Stimulated activated naive CD8-positive, alpha-beta T cell treated with anti-CD3 and anti-CD28 coated beads, Interleukin-15, amount 100 ng/mL, for 72 hours (primary cell): ENCODE measurements at regions not wholly inside any gene's neighbourhood (a gene's known extent, or its start where the extent isn't known, plus 50 kb on each side); places are given as distances from the start of the nearest gene placed in this dataset.
"Not testable (repeated sequence)": the region's sequence is repeated elsewhere in the genome, so short reads cannot be mapped to it uniquely, and the experiment has no call there.

Experiments
- ATAC-seq: fragments of 150-1000 bp; cut with Tn5 transposase; 2 replicates; pipeline ENCODE4 v1.10.0; 2021; ENCODE audit warnings: mild to moderate bottlenecking, moderate library complexity
- DNase-seq, 2 donors: peaks; one replicate each; pipeline ENCODE4 v3.0.0; 2021 to 2022
- H3K27ac Mint-ChIP-seq, 2 donors: one replicate each; pipeline ENCODE4 v1.8.0; 2022; ENCODE audit warnings: mild to moderate bottlenecking in 2 of 2, mixed read lengths in 2 of 2, moderate library complexity in 2 of 2
- H3K27me3 Mint-ChIP-seq: one replicate; pipeline ENCODE4 v1.8.0; 2022; ENCODE audit warnings: mixed read lengths
- H3K4me1 Mint-ChIP-seq: one replicate; pipeline ENCODE4 v1.8.0; 2022; ENCODE audit warnings: mild to moderate bottlenecking, mixed read lengths
- H3K4me3 Mint-ChIP-seq, 2 donors: one replicate each; pipeline ENCODE4 v1.8.0; 2022; ENCODE audit warnings: mild to moderate bottlenecking in 2 of 2, mixed read lengths in 2 of 2, moderate library complexity in 1 of 2
- H3K9me3 Mint-ChIP-seq, 2 donors: one replicate each; pipeline ENCODE4 v1.8.0; 2022; ENCODE audit warnings: mixed read lengths in 2 of 2

GRCh38 chr20:54343634-54344033, 131.8 kb upstream of the DOK5 start:
- H3K27ac Mint-ChIP-seq = no peak overlapping the region
- ATAC-seq = no peak
- H3K4me3 Mint-ChIP-seq = no peak overlapping the region
- peaks cover 25% of the 10 kb centered on the region for H3K27me3 Mint-ChIP-seq
- peaks cover 0 to 2% of the 10 kb centered on the region in 2 donors for H3K9me3 Mint-ChIP-seq
- H3K4me1 Mint-ChIP-seq = peaks cover 10% of the 10 kb centered on the region
- no peak for DNase-seq

GRCh38 chr20:54344832-54345231, 130.6 kb upstream of the DOK5 start:
- peaks cover 10% of the 10 kb centered on the region for H3K4me1 Mint-ChIP-seq
- ATAC-seq = no peak
- DNase-seq = no peak
- H3K27me3 Mint-ChIP-seq = peaks cover 28% of the 10 kb centered on the region
- peak overlapping the region in 1 of 2 donors; percentile 70 for H3K27ac Mint-ChIP-seq
- peaks cover 0 to 6% of the 10 kb centered on the region in 2 donors for H3K9me3 Mint-ChIP-seq
- H3K4me3 Mint-ChIP-seq = no peak overlapping the region

DNA sequence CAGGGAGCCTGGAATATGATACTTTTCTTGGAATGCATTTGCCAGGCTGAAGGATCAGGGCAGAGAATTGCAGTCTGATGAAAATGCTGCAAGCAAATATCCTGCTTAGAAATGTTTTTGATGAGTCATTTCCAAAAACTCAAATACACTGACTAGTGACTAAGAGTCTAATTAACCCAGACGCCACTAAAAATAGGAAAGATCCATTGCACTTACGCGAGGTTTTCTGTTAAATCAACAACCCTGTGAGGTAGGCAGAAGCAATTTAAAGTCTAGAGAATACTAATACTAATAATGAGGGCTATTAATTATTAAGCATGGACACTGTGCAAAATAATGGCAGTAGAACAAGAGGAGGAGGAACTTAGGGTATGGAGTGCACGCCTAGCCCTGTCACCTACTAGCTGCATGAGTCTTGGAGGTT, 130.1 kb upstream of the DOK5 start:
- DNase-seq (no peak), ATAC-seq (peak; percentile 28)
- peaks cover 0 to 6% of the 10 kb centered on the region in 2 donors for H3K9me3 Mint-ChIP-seq
- peaks cover 10% of the 10 kb centered on the region for H3K4me1 Mint-ChIP-seq
- peaks cover 28% of the 10 kb centered on the region for H3K27me3 Mint-ChIP-seq
- peak overlapping the region in 1 of 2 donors; percentile 23 for H3K4me3 Mint-ChIP-seq
- peak overlapping the region in 1 of 2 donors; percentile 70 for H3K27ac Mint-ChIP-seq

- Mint-ChIP-seq H3K9me3 (peaks cover 0 to 6% of the 10 kb centered on the region in 2 donors), H3K4me3 (no peak overlapping the region), H3K27me3 (peaks cover 28% of the 10 kb centered on the region), H3K27ac (no peak overlapping the region), H3K4me1 (peaks cover 10% of the 10 kb centered on the region)
- DNase-seq (no peak), ATAC-seq (no peak)
Observed at GRCh38 chr20:54345821-54346220, 129.6 kb upstream of the DOK5 start.

- Mint-ChIP-seq H3K27me3 (peaks cover 28% of the 10 kb centered on the region), H3K4me1 (peaks cover 10% of the 10 kb centered on the region), H3K4me3 (no peak overlapping the region), H3K27ac (no peak overlapping the region), H3K9me3 (peaks cover 0 to 6% of the 10 kb centered on the region in 2 donors)
- DNase-seq (no peak), ATAC-seq (no peak)
Observed at GRCh38 chr20:54346276-54346675, 129.1 kb upstream of the DOK5 start.

DNA sequence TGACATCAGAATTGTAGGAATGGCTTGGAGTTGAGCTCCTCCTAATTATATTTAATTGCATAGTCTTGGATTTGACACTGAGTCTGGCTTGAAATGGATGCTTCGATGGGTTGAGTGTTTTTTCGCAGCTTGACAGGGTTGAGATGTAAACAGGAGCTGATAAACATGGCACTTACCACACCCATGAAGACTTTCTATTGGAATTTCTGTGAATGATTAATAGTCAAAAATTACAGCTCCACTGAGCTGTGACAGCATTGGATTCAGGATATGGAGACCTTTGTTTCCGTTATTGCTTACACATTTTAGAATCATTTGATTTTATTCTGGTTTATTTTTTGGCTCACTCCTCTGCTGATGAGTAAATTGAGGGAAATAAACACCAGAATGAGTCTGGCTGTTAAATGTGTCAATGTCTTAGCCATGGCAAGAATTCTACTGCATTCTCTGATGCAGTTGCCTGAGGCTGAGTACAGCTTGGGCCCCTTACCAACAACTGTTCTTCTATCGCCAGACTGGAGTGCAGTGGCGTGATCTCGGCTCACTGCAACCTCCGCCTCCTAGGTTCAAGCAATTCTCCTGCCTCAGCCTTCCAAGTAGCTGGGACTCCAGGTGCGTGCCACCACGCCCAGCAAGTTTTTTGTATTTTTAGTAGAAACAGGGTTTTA, 128.1 kb upstream of the DOK5 start:
- peaks cover 25% of the 10 kb centered on the region for H3K27me3 Mint-ChIP-seq
- no peak overlapping the region for H3K4me3 Mint-ChIP-seq
- DNase-seq (no peak), ATAC-seq (no peak)
- H3K27ac Mint-ChIP-seq = no peak overlapping the region
- peaks cover 0 to 6% of the 10 kb centered on the region in 2 donors for H3K9me3 Mint-ChIP-seq
- H3K4me1 Mint-ChIP-seq = peaks cover 17% of the 10 kb centered on the region

- Mint-ChIP-seq H3K27ac (peak overlapping the region; percentile 61 to 98), H3K4me3 (no peak overlapping the region), H3K9me3 (peaks cover 0 to 6% of the 10 kb centered on the region in 2 donors), H3K27me3 (peaks cover 34% of the 10 kb centered on the region), H3K4me1 (peaks cover 14% of the 10 kb centered on the region)
- DNase-seq (peak in 1 of 2 donors; percentile 24), ATAC-seq (peak; percentile 56)
Observed at GRCh38 chr20:54350415-54350814, 125.0 kb upstream of the DOK5 start.

DNA sequence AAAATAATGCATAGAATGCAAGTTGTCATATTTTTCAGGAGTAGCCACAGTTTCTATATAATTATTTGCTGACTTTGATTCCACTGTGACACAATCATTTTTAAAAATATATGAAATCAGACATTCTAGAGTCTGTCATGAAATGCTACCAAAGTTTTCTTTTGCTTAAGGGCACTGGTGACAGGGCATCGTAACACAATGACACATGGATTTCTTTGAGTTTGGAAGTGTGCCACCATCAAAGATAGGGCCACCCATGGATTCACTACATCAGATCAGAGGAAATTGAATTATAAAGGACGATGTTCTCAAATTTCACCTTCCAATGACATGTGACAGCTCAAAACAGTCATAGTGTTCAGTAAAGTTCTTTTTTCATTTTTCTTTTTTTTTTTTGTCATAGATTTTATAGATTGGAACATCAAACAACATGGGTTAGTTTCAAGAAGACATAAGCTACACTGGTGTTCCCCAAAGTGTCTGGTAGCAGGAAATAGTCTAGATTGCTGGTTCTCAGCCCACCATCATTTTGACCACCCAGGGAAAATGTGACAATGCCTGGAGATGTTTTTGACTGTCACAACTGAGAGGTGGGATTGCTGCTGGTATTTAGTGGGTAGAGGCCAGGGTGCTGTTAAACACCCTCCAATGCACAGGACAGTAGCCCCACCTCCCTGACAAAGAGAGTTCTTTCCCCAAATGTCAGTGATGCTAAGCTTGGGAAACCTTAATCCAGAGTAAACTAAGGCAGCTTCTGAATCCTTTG, 123.8 kb upstream of the DOK5 start:
- H3K4me1 Mint-ChIP-seq = peaks cover 7% of the 10 kb centered on the region
- H3K27me3 Mint-ChIP-seq = peaks cover 34% of the 10 kb centered on the region
- H3K4me3 Mint-ChIP-seq = peak overlapping the region in 1 of 2 donors; percentile 50
- DNase-seq = peak; percentile 3 to 32
- ATAC-seq = peak; percentile 72
- peaks cover 0 to 6% of the 10 kb centered on the region in 2 donors for H3K9me3 Mint-ChIP-seq
- H3K27ac Mint-ChIP-seq = peak overlapping the region in 1 of 2 donors; percentile 91

DNA sequence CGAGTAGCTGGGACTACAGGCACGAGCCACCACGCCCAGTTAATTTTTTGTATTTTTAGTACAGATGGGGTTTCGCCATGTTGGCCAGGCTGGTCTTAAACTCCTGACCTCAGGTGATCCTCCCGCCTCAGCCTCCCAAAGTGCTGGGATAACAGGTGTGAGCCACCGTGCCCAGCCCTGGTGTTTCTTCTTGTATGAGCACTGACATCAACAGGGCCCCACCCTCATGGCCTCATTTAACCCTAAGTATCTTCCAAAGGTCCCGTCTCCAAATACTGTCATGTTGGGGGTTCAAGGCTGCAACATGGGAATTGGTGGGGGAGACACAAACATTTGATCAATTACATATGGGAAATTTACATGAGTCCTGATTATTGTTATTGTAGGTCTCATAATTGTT, 122.9 kb upstream of the DOK5 start:
- peak overlapping the region in 1 of 2 donors; percentile 37 for H3K4me3 Mint-ChIP-seq
- H3K4me1 Mint-ChIP-seq, ATAC-seq, DNase-seq, H3K9me3 Mint-ChIP-seq: not testable (repeated sequence)
- peaks cover 28% of the 10 kb centered on the region for H3K27me3 Mint-ChIP-seq
- peak overlapping the region; percentile 81 to 83 for H3K27ac Mint-ChIP-seq

- H3K27me3 Mint-ChIP-seq = peaks cover 27% of the 10 kb centered on the region
- no peak for DNase-seq
- H3K9me3 Mint-ChIP-seq = peaks cover 0 to 6% of the 10 kb centered on the region in 2 donors
- H3K4me1 Mint-ChIP-seq = peaks cover 7% of the 10 kb centered on the region
- H3K27ac Mint-ChIP-seq = peak overlapping the region in 1 of 2 donors; percentile 42
- peak; percentile 63 for ATAC-seq
- H3K4me3 Mint-ChIP-seq = peak overlapping the region in 1 of 2 donors; percentile 13
Observed at GRCh38 chr20:54353292-54353691, 122.1 kb upstream of the DOK5 start.

DNA sequence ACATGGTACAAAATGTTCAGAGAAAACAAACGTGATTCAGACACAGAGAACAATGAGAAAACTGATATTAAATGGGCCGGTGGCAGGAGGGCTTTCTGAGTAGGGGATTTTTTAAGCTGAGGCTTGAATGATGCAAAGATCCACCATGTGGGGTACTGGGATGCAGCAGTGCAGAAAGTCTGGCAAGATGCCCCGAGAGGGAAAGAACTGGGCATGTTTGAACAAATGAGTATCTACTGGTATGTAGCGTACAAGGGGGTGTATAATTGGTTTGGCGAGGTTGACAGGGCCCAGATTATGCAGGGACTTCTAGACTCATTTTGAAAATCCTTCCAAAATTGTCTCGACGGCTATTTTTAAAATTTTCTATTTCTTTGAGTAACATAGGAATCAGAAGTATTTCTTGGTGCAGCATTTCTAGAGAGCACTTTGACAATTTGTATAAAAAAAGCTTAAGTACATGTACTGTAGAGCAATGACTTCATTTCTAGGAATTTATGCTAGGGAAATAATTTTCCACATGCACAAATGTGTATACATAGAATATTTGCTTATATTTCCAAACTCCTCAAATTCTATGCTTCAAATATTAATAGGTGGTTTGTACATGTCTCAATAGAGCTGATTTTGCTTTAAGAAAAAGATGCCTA, 119.6 kb upstream of the DOK5 start:
- Mint-ChIP-seq H3K4me1 (peaks cover 7% of the 10 kb centered on the region), H3K9me3 (no peaks in the 10 kb centered on the region), H3K27ac (no peak overlapping the region), H3K27me3 (peaks cover 20% of the 10 kb centered on the region), H3K4me3 (no peak overlapping the region)
- ATAC-seq = no peak
- DNase-seq = no peak

- ATAC-seq = no peak
- no peak overlapping the region for H3K27ac Mint-ChIP-seq
- H3K27me3 Mint-ChIP-seq = peaks cover 20% of the 10 kb centered on the region
Observed at GRCh38 chr20:54356801-54357200, 118.6 kb upstream of the DOK5 start.

DNA sequence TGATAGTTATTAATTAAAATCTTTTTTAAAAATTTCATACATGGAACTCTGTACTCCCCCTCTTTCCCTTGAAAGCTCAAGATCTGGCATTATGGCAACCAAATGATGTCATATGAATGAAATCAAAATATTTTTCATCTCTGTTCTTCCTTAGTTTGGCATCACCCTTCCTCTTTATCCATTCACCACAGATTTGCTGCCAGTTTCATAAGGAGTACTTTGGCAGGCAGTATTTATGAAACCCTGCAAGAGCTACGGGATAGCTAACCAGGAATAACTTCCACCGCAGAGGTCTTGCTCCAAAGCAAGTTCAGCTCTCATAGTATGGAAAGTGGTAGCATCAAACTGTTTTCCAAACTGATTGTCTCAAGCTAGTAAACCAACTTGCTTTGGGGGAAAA, 113.9 kb upstream of the DOK5 start:
- ATAC-seq (no peak), DNase-seq (no peak)
- H3K4me1 Mint-ChIP-seq = no peaks in the 10 kb centered on the region
- H3K27me3 Mint-ChIP-seq = peaks cover 8% of the 10 kb centered on the region
- no peaks in the 10 kb centered on the region for H3K9me3 Mint-ChIP-seq
- no peak overlapping the region for H3K4me3 Mint-ChIP-seq
- no peak overlapping the region for H3K27ac Mint-ChIP-seq

More at GRCh38 chr20:54356801-54357200, 118.6 kb upstream of the DOK5 start:
- no peaks in the 10 kb centered on the region for H3K9me3 Mint-ChIP-seq
- H3K4me1 Mint-ChIP-seq = peaks cover 3% of the 10 kb centered on the region
- DNase-seq = no peak
- no peak overlapping the region for H3K4me3 Mint-ChIP-seq

- no peak overlapping the region for H3K27ac Mint-ChIP-seq
- no peaks in the 10 kb centered on the region for H3K4me1 Mint-ChIP-seq
- no peaks in the 10 kb centered on the region for H3K9me3 Mint-ChIP-seq
- peaks cover 14% of the 10 kb centered on the region for H3K27me3 Mint-ChIP-seq
- DNase-seq (no peak), ATAC-seq (no peak)
- no peak overlapping the region for H3K4me3 Mint-ChIP-seq
Observed at GRCh38 chr20:54362283-54362682, 113.1 kb upstream of the DOK5 start.

DNA sequence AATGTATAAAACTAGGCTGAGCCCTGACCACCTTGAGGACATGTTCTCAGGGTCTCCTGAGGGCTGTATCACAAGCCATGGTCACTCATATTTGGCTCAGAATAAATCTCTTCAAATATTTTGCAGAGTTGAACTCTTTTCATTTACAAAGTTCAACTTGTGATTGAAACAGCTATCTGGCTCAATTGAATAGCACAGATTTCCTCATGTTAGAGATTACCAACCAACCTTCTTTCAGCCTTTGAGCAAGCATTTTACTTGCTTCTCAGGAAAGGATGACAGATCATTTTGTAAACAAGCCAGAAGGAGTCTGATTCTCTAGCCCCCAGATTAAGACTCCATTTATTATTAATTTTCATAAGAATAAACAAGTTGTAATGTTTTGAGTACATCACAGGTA, 111.0 kb upstream of the DOK5 start:
- ATAC-seq (no peak), DNase-seq (no peak)
- peaks cover 14% of the 10 kb centered on the region for H3K27me3 Mint-ChIP-seq
- H3K27ac Mint-ChIP-seq = no peak overlapping the region
- no peak overlapping the region for H3K4me3 Mint-ChIP-seq
- H3K4me1 Mint-ChIP-seq = no peaks in the 10 kb centered on the region
- H3K9me3 Mint-ChIP-seq = no peaks in the 10 kb centered on the region

- Mint-ChIP-seq H3K4me1 (no peaks in the 10 kb centered on the region), H3K27ac (no peak overlapping the region), H3K9me3 (no peaks in the 10 kb centered on the region), H3K27me3 (peaks cover 14% of the 10 kb centered on the region), H3K4me3 (no peak overlapping the region)
- DNase-seq (no peak), ATAC-seq (no peak)
Observed at GRCh38 chr20:54364919-54365318, 110.5 kb upstream of the DOK5 start.
